Cardiac septum (tissue), 1 donor: ENCODE measurements at regions not wholly inside any gene's neighbourhood (a gene's known extent, or its start where the extent isn't known, plus 50 kb on each side); places are given as distances from the start of the nearest gene placed in this dataset.
A peak's percentile ranks its signal among the peaks of the same experiment; 100 is the strongest.
"Not testable (repeated sequence)": the region's sequence is repeated elsewhere in the genome, so short reads cannot be mapped to it uniquely, and the experiment has no call there.

ENCODE experiments used
- DNase-seq: peaks from one replicate; pipeline ENCODE4 v3.0.0-alpha.2; 2020; ENCODE audit warnings: low spot score
- intact Hi-C: fragments of 100-400 bp; cut with DNase I; formaldehyde crosslinking; loops from one replicate; pipeline ENCODE4 v1.14.0; 2022
- donor health status: DM: no; HTN: no; CAD: no.

DNA sequence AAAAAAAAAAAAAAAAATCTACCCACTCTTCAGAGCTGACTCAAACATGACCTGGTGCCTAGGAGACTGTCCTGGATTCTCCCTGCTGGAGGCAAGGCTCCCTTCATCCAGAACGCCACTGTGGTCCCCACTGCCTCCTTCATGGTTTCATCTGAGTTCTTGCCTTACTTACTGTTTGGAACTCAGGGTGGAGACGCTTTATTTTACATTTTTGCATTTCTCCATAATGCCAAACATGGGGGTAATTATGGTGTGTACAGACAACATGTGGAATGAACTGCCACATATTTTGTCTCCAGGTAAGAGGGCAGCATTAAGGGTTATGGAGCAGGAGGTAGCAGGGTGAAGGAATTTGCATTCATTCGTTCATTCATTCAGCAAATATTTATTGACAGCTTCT is 58.1 kb upstream of the KCNK12 start:
- no peak for DNase-seq
- intact Hi-C loops: no loop called here

DNA sequence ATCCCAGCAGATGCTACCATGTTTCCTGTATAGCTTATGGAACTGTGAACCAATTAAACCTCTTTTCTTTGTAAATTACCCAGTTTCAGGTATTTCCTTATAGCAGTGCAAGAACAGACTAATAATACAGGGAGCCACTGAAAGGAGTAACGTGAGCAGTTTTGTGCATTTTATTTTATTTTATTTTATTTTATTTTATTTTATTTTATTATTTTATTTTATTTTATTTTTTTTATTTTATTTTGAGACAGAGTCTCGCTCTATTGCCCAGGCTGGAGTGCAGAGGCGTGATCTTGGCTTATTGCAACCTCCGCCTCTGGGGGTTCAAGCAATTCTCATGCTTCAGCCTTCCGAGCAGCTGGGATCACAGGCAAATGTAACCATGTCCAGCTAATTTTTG is 55.9 kb upstream of the KCNK12 start:
- DNase-seq: peak; percentile 7
- intact Hi-C loops: no loop called here

DNA sequence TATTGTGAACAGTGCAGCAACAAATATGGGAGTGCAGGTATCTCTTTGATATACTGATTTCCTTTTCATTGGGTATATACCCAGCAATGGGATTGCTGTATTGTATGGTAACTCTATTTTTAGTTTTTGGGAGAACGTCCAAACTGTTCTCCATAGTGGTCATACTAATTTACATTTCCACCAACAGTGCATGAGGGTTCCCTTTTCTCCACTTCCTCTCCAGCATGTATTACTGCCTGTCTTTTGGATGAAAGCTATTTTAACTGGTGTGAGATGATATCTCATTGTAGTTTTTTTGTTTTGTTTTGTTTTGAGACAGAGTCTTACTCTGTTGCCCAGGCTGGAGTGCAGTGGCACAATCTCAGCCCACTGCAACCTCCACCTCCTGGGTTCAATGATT is 52.4 kb upstream of the KCNK12 start:
- DNase-seq, intact Hi-C loops: not testable (repeated sequence)

DNA sequence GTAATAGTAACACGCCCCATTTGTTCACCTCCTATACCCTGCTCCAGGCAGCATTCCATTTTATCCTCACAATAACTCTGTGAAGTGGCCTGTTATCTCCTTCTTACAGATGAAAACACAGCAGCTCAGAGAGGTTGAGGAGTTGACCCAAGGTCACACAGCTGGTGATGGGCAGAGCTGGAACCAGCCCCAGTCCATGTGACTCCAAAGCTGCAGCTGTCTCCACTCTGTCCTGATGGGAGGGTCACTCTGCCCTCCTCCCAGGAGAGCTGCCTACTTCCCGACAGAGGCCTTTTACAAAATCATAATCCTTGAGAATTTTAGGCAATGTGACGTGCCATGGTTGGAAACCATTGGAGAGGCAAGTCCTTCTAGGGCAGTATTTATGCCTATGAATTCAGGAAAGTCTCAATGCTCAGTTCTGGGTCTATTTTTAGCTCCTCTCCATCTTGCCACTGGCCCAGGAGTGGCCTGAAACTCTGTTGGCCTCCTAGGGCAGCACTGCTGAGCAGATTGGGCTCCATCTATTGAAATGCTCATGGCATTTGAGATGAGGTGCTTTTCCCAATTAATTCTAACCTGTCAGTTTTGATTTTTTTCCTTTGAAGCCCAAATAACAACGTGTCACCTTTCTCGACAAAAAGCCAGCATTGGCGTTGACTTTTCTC is 50.1 kb upstream of the KCNK12 start:
- intact Hi-C loops: no loop called here
- peak; percentile 63 for DNase-seq
